DMS79 (cell line): ENCODE measurements at regions not wholly inside any gene's neighbourhood (a gene's known extent, or its start where the extent isn't known, plus 50 kb on each side); places are given as distances from the start of the nearest gene placed in this dataset.
A peak's percentile ranks its signal among the peaks of the same experiment; 100 is the strongest.
"Not testable (repeated sequence)": the region's sequence is repeated elsewhere in the genome, so short reads cannot be mapped to it uniquely, and the experiment has no call there.

Source experiments
- DNase-seq: peaks from one replicate; lab custom pipeline; 2025; lab: John Stamatoyannopoulos, UW

GRCh38 chr9:90741036-90741435 lies 60.6 kb upstream of the SYK start:
- DNase-seq: no peak

DNA sequence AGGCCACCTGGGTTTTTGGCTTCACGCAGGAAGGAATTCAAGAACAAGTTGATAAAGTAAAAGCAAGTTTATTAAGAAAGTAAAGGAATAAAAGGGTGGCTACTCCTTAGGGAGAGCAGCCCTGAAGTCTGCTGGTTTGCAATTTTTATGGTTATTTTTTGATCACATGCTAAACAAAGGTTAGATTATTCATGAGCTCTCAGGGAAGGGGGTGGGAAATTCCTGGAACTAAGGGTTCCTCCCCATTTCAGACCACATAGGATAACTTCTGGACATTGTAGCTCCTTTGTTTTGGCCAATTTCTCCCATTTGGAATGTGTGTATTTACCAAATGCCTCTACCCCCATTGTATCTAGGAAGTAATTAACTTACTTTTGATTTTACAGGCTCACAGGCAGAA lies 63.9 kb upstream of the SYK start:
- no peak for DNase-seq

DNA sequence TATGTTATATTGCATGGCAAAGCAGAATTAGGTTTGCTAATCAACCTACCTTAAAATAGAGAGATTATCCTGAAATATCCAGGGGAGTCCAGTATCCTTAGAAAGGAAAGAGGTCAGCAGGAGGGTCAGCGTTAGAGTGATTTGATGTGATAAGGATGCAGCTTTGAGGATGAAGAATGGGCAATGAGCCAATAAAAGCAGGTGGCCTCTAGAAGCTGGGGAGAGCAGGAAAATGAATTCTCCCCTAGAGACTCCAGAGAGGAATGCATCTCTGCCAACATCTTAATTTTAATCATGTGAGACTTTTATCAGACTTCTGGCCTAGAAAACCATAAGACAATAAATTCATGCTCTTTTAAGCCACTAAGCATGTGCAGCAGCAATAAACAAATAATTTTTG lies 65.7 kb upstream of the SYK start:
- peak; percentile 22 for DNase-seq

- DNase-seq: no peak
Measured at GRCh38 chr9:90734631-90735030, 67.0 kb upstream of the SYK start.

DNA sequence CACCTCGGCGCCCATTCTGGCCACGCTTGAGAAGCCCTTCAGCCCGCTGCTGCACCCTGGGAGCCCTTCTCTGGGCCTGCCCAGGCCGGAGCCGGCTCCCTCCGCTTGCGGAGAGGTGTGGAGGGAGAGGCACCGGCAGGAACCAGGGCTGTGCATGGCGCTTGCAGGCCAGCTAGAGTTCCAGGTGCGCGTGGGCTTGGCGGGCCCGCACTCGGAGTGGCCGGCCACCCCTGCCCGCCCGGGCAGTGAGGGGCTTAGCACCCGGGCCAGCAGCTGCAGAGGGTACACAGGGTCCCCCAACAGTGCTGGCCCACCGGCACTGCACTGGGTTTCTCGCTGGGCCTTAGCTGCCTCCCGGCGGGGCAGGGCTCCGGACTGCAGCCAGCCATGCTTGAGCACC lies 72.3 kb upstream of the SYK start:
- no peak for DNase-seq

GRCh38 chr9:90727488-90727887 lies 74.1 kb upstream of the SYK start:
- no peak for DNase-seq

- no peak for DNase-seq
Measured at GRCh38 chr9:90726215-90726614, 75.4 kb upstream of the SYK start.

DNA sequence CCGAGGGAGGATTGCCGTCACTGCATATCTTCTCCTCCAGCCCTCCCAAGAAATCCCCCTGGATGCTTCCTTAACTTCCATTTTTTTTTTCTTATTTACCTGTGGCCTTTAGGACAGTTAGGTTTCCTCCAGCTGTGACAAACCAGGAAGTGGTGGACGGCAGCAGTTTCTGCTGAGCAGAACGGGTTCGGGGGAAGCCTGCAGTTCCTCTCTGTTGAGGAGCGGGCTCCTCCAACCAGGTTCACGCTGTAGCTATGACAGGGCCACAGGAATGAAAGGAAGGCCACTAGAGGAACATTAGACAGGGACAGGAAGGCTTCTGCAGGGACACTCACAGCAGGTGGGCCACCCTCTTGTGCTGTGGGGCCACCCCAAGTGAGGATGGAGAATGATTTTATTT lies 76.7 kb upstream of the SYK start:
- DNase-seq: no peak

GRCh38 chr9:90724112-90724511 lies 77.5 kb upstream of the SYK start:
- DNase-seq: no peak

- DNase-seq: no peak
Measured at GRCh38 chr9:90722071-90722470, 79.4 kb upstream of the DIRAS2 start.

DNA sequence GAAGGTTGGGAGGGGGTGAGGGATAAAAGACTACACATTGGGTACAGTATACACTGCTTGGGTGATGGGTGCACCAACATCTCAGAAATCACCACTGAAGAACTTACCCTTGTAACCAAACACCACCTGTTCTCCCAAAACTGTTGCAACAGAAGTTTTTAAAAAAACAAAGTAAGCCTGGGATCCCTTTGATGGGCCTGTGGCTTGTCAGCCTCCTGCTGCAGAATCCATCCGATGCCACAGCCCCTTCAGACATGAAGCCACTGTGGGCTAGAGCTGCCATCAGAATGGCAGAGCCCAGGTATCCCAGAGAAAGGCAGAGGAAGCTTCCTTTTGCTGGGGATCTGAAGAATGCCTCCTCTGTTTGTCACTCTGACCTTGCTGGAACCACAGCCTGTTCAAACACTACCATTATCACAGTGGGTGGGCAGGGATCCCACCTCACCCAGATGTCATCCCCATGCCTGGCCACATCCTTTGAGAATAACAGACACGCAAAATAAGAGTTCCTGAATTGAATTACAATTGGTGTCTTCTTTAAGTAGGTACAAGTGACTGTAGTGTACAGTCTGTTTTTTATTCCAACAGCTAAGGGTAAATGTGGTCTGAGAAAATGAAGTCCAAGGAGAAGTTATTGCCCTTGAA lies 78.1 kb upstream of the DIRAS2 start:
- DNase-seq: no peak

DNA sequence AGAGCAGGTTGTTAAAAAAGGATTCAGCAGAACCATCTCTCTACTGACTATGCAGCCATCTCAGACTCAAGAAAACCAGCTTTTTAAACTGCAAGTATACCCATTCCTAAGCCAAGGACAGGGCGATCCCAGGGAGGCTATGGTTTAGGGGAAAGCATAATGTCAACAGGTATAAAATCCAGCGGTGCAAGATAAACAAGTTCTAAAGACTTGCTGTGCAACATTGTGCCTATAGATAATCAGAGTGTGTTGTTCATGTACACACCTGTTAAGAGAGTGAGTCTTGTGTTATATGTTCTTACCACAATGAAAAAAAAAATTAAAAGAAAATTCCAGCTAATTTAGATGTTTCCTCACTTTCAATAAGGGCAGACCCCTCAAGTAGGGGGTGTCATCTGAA lies 63.6 kb upstream of the DIRAS2 start:
- DNase-seq: no peak

DNA sequence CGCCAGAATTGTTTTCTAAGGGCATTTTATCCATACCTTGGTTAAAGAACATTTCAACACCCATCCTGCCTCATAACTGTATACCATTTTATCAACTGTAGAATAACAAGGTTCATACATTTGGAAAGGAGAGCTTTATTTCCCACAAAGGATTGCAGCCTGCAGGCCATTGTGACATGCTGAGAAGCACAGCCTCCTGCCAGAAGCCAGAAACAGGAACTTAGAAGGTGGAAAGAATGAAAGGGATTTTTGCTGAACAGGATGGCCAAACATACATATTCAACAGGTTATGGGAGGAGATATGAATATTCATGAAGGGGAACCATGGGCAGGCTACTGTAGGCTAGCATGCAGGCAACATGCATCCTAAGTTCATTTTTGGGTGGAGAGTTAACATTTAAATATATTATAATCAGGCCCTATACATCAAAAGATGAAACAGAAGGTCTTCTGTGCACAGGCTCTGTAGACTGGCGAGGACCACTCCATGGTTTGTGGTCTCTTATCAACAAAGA lies 59.9 kb upstream of the DIRAS2 start:
- DNase-seq: no peak

- DNase-seq: no peak
Measured at GRCh38 chr9:90698871-90699440, 56.3 kb upstream of the DIRAS2 start.

DNA sequence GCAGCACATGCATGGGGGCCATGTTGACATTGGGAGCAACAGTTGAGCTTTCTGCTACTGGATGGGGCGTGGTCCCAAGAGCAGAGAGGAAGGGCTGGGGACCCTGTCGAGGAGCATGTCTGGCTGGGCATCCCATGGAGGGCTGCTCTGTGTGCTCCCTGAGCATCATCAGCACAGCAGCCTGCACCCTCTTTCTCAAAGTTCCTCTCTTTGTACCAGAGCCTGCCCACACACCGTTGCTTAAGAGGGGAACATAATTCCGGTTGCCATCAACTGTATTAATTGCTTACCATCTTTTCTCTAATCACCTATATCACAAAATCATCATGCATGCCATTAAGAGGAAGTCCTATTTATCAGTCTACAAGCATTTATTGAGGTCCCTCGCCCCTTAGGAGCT lies 55.2 kb upstream of the DIRAS2 start:
- no peak for DNase-seq

GRCh38 chr9:90694187-90694586 lies 51.6 kb upstream of the DIRAS2 start:
- not testable (repeated sequence) for DNase-seq
